Activated naive CD4-positive, alpha-beta T cell treated with anti-CD3 and anti-CD28 coated beads, Interleukin-2, amount 10 ng/mL, durations not matched to agents 7 days and 5 days (primary cell): ENCODE measurements at regions not wholly inside any gene's neighbourhood (a gene's known extent, or its start where the extent isn't known, plus 50 kb on each side); places are given as distances from the start of the nearest gene placed in this dataset.
"Not testable (repeated sequence)": the region's sequence is repeated elsewhere in the genome, so short reads cannot be mapped to it uniquely, and the experiment has no call there.

Experiments
- CTCF ChIA-PET: fragments of 350-600 bp; sonication (Branson Sonifier 250); formaldehyde crosslinking; loops from one replicate; lab custom pipeline; 2021; ENCODE audit warnings: antibody characterized with exemption; lab: Charles Lee
- DNase-seq: peaks from one replicate; pipeline ENCODE4 v3.0.0-alpha.2; 2020
- H3K27ac Mint-ChIP-seq: one replicate; pipeline ENCODE4 v1.8.0; 2021; ENCODE audit warnings: mild to moderate bottlenecking, moderate library complexity, mixed read lengths
- H3K27me3 Mint-ChIP-seq: one replicate; pipeline ENCODE4 v1.8.0; 2021; ENCODE audit warnings: mild to moderate bottlenecking, mixed read lengths
- H3K36me3 Mint-ChIP-seq: one replicate; pipeline ENCODE4 v1.8.0; 2021; ENCODE audit warnings: mixed read lengths
- H3K4me1 Mint-ChIP-seq: one replicate; pipeline ENCODE4 v1.8.0; 2021; ENCODE audit warnings: mixed read lengths
- H3K4me3 Mint-ChIP-seq: one replicate; pipeline ENCODE4 v1.8.0; 2021; ENCODE audit warnings: mild to moderate bottlenecking, moderate library complexity, mixed read lengths
- H3K9me3 Mint-ChIP-seq: one replicate; pipeline ENCODE4 v1.8.0; 2021; ENCODE audit warnings: mixed read lengths

- no peak overlapping the region for H3K4me3 Mint-ChIP-seq
- CTCF ChIA-PET, result interaction anchor here (0.5 kb wide), 1 partner anchor 95 kb away, joined by 3 read pairs; no protein-coding TSS in a partner anchor
Measured at GRCh38 chr7:47181746-47182361, 400.1 kb downstream of the TNS3 start.

DNA sequence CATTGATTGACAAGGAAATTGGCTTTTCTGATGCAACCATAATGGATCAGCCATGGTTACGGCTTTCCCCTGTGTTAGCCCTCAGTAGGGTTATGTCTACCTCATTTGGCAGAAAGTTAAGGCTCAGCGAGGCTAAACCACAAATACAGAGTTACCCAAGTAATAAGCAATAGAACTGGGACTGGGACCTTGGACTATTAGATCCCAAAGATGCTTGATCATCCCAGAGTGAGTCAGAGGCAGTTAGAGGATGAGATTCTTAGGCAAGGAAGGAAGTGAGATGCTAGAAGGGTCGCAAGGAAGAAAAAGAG lies 401.4 kb downstream of the TNS3 start:
- H3K4me3 Mint-ChIP-seq, result no peak overlapping the region
- CTCF ChIA-PET, result no interaction called here
- H3K4me1 Mint-ChIP-seq, result no peaks in the 10 kb centered on the region
- H3K27ac Mint-ChIP-seq, result no peak overlapping the region
- DNase-seq, result no peak
- no peaks in the 10 kb centered on the region for H3K9me3 Mint-ChIP-seq
- H3K36me3 Mint-ChIP-seq, result no peaks in the 10 kb centered on the region
- no peaks in the 10 kb centered on the region for H3K27me3 Mint-ChIP-seq

More at GRCh38 chr7:47181746-47182361, 400.1 kb downstream of the TNS3 start:
- no peaks in the 10 kb centered on the region for H3K36me3 Mint-ChIP-seq
- no peaks in the 10 kb centered on the region for H3K27me3 Mint-ChIP-seq
- no peak overlapping the region for H3K27ac Mint-ChIP-seq
- no peaks in the 10 kb centered on the region for H3K9me3 Mint-ChIP-seq
- H3K4me1 Mint-ChIP-seq, result no peaks in the 10 kb centered on the region
- no peak for DNase-seq

- Mint-ChIP-seq H3K27ac (no peak overlapping the region), H3K9me3 (no peaks in the 10 kb centered on the region), H3K4me3 (no peak overlapping the region), H3K36me3 (no peaks in the 10 kb centered on the region), H3K4me1 (no peaks in the 10 kb centered on the region), H3K27me3 (no peaks in the 10 kb centered on the region)
- CTCF ChIA-PET, result no interaction called here
- peak; percentile 23 for DNase-seq
Measured at GRCh38 chr7:47179812-47180515, 401.9 kb downstream of the TNS3 start.

DNA sequence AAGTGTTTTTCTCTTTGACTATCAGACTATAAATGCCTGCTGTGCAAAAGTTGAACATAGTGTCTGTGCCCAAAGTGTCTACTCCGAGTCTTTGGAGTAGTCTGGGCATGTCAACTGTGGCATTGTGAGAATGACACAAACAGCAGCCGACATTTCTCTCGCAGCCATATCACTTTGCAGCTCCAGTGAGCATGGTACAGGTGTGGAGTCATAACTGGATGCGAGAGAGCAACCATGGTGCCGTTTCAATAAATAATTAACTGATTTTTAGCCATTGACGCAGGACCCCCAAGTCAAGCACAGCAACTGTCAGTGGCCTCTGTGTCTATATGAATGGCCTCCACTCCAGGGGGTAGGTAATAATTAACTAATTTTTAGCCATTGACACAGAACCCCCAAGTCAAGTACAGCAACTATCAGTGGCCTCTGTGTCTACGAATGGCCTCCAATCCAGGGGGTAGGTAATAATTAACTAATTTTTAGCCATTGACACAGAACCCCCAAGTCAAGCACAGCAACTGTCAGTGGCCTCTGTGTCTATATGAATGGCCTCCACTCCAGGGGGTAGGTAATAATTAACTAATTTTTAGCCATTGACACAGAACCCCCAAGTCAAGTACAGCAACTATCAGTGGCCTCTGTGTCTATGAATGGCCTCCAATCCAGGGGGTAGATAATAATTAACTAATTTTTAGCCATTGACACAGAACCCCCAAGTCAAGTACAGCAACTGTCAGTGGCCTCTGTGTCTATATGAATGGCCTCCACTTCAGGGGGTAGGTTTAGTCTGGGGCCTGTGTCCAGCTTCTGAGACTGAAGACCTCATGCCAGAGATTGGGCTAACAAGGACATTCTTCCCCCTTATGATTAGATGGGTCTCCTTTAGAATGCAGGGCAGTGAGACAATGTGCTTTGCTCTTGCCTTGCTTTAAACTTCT lies 409.0 kb downstream of the TNS3 start:
- CTCF ChIA-PET, H3K4me1 Mint-ChIP-seq, H3K9me3 Mint-ChIP-seq, DNase-seq, H3K27ac Mint-ChIP-seq, H3K36me3 Mint-ChIP-seq, H3K27me3 Mint-ChIP-seq, H3K4me3 Mint-ChIP-seq: not testable (repeated sequence)

DNA sequence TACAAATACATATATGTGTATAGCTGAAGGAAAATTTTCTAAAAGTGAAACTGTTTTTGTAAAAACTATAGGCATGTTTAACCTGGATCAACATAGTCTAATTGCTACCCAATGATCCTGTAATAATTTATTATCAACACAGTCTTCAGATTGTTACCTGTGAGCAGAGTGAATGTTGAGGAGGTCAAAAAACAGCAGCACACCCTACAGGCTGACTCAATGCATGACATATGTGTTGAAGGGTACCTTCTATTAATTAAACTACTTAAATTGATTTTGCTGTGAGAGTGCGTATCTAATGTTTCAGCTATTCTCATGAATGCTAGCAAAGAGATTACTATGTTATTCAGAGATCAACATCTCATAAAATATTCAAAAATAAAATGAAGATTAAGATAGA lies 411.4 kb downstream of the TNS3 start:
- Mint-ChIP-seq H3K4me3 (no peak overlapping the region), H3K9me3 (no peaks in the 10 kb centered on the region), H3K36me3 (no peaks in the 10 kb centered on the region), H3K27ac (no peak overlapping the region), H3K27me3 (no peaks in the 10 kb centered on the region), H3K4me1 (no peaks in the 10 kb centered on the region)
- CTCF ChIA-PET, result no interaction called here
- DNase-seq, result no peak

- Mint-ChIP-seq H3K4me3 (no peak overlapping the region), H3K4me1 (no peaks in the 10 kb centered on the region), H3K9me3 (no peaks in the 10 kb centered on the region), H3K27ac (no peak overlapping the region), H3K36me3 (no peaks in the 10 kb centered on the region), H3K27me3 (no peaks in the 10 kb centered on the region)
- no peak for DNase-seq
- CTCF ChIA-PET, result no interaction called here
Measured at GRCh38 chr7:47154791-47155190, 427.1 kb downstream of the TNS3 start.

DNA sequence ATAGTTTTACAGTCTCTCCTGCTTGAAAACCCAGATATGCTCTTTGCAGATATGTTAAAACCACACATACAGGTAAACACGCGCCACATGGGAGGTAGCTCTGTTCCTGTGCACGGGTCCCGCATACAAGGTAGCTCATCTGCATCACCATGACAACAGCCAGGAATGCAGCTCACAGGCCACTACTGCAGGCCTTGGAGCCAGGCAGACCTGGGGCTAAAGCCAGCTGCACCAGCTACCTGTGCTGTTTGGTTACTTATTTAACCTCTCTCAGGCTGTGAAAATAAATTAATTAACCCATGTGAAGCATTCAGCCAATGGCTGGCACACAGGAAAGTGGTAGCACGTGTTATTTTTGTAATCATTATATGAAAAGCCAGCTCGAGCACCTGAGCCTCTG lies 428.3 kb downstream of the TNS3 start:
- no peaks in the 10 kb centered on the region for H3K36me3 Mint-ChIP-seq
- DNase-seq, result no peak
- no peak overlapping the region for H3K4me3 Mint-ChIP-seq
- no peak overlapping the region for H3K27ac Mint-ChIP-seq
- H3K9me3 Mint-ChIP-seq, result no peaks in the 10 kb centered on the region
- CTCF ChIA-PET, result no interaction called here
- H3K27me3 Mint-ChIP-seq, result no peaks in the 10 kb centered on the region
- H3K4me1 Mint-ChIP-seq, result no peaks in the 10 kb centered on the region

DNA sequence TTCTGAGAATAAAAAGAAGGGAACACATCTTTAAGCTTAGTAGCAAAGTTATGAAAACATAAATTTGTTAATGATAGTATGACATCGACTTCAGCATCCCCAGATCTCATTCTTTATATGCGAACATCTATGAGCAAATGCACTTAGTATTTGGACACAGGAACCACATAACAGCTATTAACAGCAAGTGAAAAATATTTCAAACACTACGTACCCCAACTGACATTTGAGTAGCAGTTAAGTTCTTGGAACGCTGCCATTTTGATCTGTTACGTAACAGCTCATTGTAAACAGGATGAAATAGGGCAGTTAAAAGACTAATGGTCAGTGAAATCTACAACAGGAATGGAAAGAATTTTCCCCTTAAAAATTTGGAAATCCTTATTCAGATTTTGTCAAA lies 428.9 kb downstream of the TNS3 start:
- Mint-ChIP-seq H3K4me3 (no peak overlapping the region), H3K36me3 (no peaks in the 10 kb centered on the region), H3K27ac (no peak overlapping the region), H3K9me3 (no peaks in the 10 kb centered on the region), H3K4me1 (no peaks in the 10 kb centered on the region), H3K27me3 (no peaks in the 10 kb centered on the region)
- DNase-seq, result no peak
- CTCF ChIA-PET, result no interaction called here

DNA sequence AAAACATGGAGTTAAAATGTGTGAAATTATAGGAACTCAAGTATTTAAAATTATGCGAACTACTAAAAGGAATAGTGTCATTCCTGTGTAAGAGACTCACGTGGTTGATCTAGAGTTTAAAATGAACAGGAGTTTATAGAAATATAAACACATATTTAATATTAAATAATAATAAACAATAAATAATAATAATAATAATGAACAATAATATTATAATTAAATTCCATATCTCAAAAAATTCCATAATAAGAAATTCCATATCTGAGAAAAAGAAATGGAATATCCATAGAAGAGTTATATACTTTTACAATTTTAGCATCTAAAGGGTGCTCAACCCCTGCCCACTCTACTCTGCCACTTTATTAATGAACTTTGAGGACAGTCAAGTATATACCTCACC lies 429.6 kb downstream of the TNS3 start:
- no peaks in the 10 kb centered on the region for H3K9me3 Mint-ChIP-seq
- no peaks in the 10 kb centered on the region for H3K36me3 Mint-ChIP-seq
- H3K4me1 Mint-ChIP-seq, result no peaks in the 10 kb centered on the region
- H3K4me3 Mint-ChIP-seq, result no peak overlapping the region
- H3K27me3 Mint-ChIP-seq, result no peaks in the 10 kb centered on the region
- CTCF ChIA-PET, result no interaction called here
- DNase-seq, result no peak
- no peak overlapping the region for H3K27ac Mint-ChIP-seq

- DNase-seq, result no peak
- Mint-ChIP-seq H3K9me3 (no peaks in the 10 kb centered on the region), H3K27ac (no peak overlapping the region), H3K4me1 (no peaks in the 10 kb centered on the region), H3K27me3 (no peaks in the 10 kb centered on the region), H3K4me3 (no peak overlapping the region), H3K36me3 (no peaks in the 10 kb centered on the region)
- CTCF ChIA-PET, result no interaction called here
Measured at GRCh38 chr7:47150497-47151260, 431.2 kb downstream of the TNS3 start.

GRCh38 chr7:47149971-47150370 lies 431.9 kb downstream of the TNS3 start:
- H3K27ac Mint-ChIP-seq, result no peak overlapping the region
- no peak overlapping the region for H3K4me3 Mint-ChIP-seq
- no peaks in the 10 kb centered on the region for H3K4me1 Mint-ChIP-seq
- DNase-seq, result no peak
- H3K9me3 Mint-ChIP-seq, result no peaks in the 10 kb centered on the region
- H3K36me3 Mint-ChIP-seq, result no peaks in the 10 kb centered on the region
- CTCF ChIA-PET, result interaction anchor here (0.5 kb wide), 1 partner anchor 770 kb away, joined by 3 read pairs; no protein-coding TSS in a partner anchor
- no peaks in the 10 kb centered on the region for H3K27me3 Mint-ChIP-seq

DNA sequence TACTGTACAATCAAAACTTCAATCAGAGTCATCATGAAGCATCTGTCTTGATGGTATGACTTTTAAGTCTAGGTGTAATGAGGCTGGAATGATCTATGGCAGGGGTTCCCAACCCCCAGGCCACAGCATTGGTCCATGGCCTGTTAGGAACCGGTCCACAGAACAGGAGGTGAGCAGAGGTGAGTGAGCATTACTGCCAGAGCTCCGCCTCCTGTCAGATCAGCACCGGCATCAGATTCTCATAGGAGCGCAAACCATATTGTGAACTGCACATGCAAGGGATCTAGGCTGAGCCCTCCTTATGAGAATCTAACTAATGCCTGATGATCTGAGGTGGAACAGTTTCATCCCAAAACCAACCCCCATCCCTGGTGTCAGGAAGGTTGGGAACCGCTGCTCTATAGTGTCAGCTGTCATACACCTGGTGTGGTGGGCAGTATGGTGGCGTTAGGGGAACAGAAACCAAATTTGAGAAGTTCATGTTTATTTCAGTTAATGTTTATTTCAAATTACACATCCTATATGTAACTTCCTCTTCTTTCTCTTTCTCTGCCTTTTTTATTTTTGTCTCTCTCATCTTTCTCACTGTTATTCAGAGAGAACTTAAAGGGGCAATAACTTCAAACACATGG lies 432.6 kb downstream of the TNS3 start:
- Mint-ChIP-seq H3K27me3 (no peaks in the 10 kb centered on the region), H3K4me1 (no peaks in the 10 kb centered on the region), H3K4me3 (no peak overlapping the region), H3K36me3 (no peaks in the 10 kb centered on the region), H3K9me3 (no peaks in the 10 kb centered on the region), H3K27ac (no peak overlapping the region)
- CTCF ChIA-PET, result interaction anchor here (0.5 kb wide), 1 partner anchor 769 kb away, joined by 3 read pairs; no protein-coding TSS in a partner anchor
- DNase-seq, result no peak

DNA sequence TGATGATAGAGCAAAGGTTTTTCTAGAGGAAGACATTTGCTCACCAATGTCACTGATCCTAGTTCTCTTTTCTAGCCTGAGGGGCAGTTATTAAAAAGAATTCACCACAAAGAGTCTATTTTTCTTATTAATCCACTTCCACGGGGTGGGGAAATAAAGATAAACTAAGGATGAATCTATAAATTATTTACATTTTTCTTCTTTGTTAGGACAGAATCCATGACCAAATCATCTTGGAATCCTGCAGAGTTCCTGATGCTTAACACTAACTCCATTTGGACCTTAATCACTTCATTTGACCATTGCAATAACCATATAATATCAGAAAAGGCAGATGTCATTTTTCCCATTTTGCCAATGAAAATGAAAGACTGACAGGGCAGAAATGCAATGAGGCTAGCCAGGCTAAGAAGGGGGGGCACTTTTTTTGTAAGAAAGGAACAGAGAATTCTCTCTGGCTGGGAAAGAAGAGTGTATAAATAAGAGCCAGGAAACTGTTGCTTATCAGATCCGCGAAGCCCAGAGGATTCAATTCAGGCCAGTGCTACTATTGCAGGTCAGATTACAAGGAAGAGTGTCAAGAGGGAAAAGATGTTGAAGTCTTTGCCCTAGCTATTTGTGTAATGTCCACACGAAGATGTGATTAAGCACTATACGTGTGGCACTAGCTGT lies 433.2 kb downstream of the TNS3 start:
- Mint-ChIP-seq H3K4me3 (no peak overlapping the region), H3K27me3 (no peaks in the 10 kb centered on the region), H3K27ac (no peak overlapping the region), H3K9me3 (no peaks in the 10 kb centered on the region), H3K36me3 (no peaks in the 10 kb centered on the region), H3K4me1 (no peaks in the 10 kb centered on the region)
- CTCF ChIA-PET, result no interaction called here
- no peak for DNase-seq
